Gastroesophageal sphincter (tissue), 4 donors: ENCODE measurements at regions not wholly inside any gene's neighbourhood (a gene's known extent, or its start where the extent isn't known, plus 50 kb on each side); places are given as distances from the start of the nearest gene placed in this dataset.

Experiments used
- ATAC-seq: fragments of 150-250 bp; one replicate; pipeline ENCODE4 v1.9.1; 2016; ENCODE audit warnings: mild to moderate bottlenecking, moderate library complexity
- H3K27ac ChIP-seq, 4 donors: fragments of 200-600 bp; sonication (generic) in 3 of 4; 1 replicate in 3 of 4; 2 replicates in 1 of 4; pipeline ENCODE4 v1.5.1; 2016 to 2019
- H3K27me3 ChIP-seq: fragments of 200-600 bp; sonication (generic); one replicate; pipeline ENCODE4 v1.5.1; 2019
- H3K36me3 ChIP-seq, 2 donors: fragments of 200-600 bp; sonication (generic); one replicate each; pipeline ENCODE4 v1.5.1; 2019; ENCODE audit warnings: control low read depth in 1 of 2
- H3K4me1 ChIP-seq, 3 donors: fragments of 200-600 bp; sonication (generic); 1 replicate in 2 of 3; 2 replicates in 1 of 3; pipeline ENCODE4 v1.5.1; 2016 to 2019; ENCODE audit warnings: control low read depth in 2 of 3
- H3K4me3 ChIP-seq, 2 donors: fragments of 200-600 bp; sonication (generic); one replicate each; pipeline ENCODE4 v1.5.1; 2019; ENCODE audit warnings: mild to moderate bottlenecking in 1 of 2, moderate library complexity in 1 of 2
- H3K9me3 ChIP-seq, 3 donors: fragments of 200-600 bp; sonication (generic); one replicate each; pipeline ENCODE4 v1.5.1; 2017 to 2019; ENCODE audit warnings: control low read depth in 2 of 3
- EP300 ChIP-seq: sonication (generic); formaldehyde crosslinking; IDR thresholded peaks from one replicate; pipeline ENCODE4 v1.6.1; 2017; ENCODE audit warnings: antibody characterized with exemption, mild to moderate bottlenecking
- POLR2A ChIP-seq, 2 donors: fragments of 450-650 bp; IDR thresholded peaks; one replicate each; pipeline ENCODE4 v1.6.1; 2017; ENCODE audit warnings: antibody characterized with exemption in 2 of 2, mild to moderate bottlenecking in 2 of 2, moderate library complexity in 1 of 2
- POLR2AphosphoS5 ChIP-seq: sonication (generic); formaldehyde crosslinking; IDR thresholded peaks from one replicate; pipeline ENCODE4 v1.6.1; 2017; ENCODE audit warnings: antibody characterized with exemption
- WGBS, 2 donors: methylation state at CpG; one replicate each; pipeline ENCODE4 v1.1.5; 2018; ENCODE audit warnings: low coverage in 1 of 2; 5-methylcytosine and 5-hydroxymethylcytosine counted together
- TF ChIP-seq, protein P1 (sequence below), 4 experiments: fragments of 200-600 bp in 2 of 4; fragments of 450-650 bp in 2 of 4; sonication (generic) in 1 of 4; IDR thresholded peaks; one replicate each; pipeline ENCODE4 v1.5.1; 2017 to 2019; ENCODE audit warnings: antibody characterized with exemption in 4 of 4, mild to moderate bottlenecking in 2 of 4, moderate library complexity in 2 of 4

DNA sequence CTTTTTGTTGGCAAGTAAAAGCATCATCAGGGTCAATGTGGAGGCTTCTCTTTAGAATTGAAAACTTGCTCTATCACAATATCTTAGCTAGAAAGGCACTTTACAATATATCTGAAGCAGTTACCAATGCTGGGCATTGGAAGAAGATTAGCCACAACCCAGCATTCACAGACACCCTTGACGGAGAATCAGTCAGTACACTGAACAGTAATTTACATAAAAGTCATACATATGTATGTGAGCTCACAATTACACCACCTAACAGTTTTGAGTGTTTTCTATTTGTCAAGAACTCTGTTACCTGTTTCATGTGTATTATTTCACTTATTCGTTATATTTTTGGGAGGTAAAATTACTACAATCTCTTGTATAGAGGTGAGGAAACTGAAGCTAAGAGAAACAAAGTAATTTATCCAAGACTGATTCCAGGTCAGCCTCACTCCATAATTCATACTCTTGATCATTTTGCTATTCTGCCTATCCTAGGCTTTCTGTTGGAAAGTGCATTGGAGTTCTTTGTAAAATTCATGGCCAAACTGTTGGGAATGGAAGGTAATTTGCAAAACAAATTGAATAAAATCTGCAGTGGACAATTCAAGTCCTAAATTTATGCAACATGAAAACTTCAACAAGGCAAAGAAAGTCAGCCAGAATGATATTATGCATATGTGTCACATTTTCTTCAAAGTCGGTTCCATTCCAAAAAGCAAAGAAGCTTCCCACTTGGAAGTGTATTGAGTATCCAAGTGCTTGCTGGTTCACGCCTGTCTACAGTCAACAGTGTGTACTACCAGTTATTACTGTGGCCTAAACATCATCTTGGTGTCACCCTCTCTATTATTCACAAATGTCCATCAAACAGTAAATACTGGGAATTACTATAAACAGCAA lies 223.7 kb upstream of the SEMA6D start:
- no peaks in the 10 kb centered on the region for H3K27me3 ChIP-seq
- 80 to 81% methylated on average over 4 of the region's 4 CpGs for WGBS, 2 donors
- no peaks in the 10 kb centered on the region for H3K9me3 ChIP-seq
- H3K36me3 ChIP-seq: no peaks in the 10 kb centered on the region
- ATAC-seq: no peak
- no peak overlapping the region for H3K27ac ChIP-seq
- no peaks in the 10 kb centered on the region for H3K4me1 ChIP-seq
- TF ChIP-seq, protein P1, sequence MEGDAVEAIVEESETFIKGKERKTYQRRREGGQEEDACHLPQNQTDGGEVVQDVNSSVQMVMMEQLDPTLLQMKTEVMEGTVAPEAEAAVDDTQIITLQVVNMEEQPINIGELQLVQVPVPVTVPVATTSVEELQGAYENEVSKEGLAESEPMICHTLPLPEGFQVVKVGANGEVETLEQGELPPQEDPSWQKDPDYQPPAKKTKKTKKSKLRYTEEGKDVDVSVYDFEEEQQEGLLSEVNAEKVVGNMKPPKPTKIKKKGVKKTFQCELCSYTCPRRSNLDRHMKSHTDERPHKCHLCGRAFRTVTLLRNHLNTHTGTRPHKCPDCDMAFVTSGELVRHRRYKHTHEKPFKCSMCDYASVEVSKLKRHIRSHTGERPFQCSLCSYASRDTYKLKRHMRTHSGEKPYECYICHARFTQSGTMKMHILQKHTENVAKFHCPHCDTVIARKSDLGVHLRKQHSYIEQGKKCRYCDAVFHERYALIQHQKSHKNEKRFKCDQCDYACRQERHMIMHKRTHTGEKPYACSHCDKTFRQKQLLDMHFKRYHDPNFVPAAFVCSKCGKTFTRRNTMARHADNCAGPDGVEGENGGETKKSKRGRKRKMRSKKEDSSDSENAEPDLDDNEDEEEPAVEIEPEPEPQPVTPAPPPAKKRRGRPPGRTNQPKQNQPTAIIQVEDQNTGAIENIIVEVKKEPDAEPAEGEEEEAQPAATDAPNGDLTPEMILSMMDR (IDR thresholded peaks at IDR 0.05): no peak
- TF ChIP-seq EP300 (no peak), POLR2AphosphoS5 (no peak), POLR2A (IDR thresholded peaks at IDR 0.05) (no peak)
- no peak overlapping the region for H3K4me3 ChIP-seq

DNA sequence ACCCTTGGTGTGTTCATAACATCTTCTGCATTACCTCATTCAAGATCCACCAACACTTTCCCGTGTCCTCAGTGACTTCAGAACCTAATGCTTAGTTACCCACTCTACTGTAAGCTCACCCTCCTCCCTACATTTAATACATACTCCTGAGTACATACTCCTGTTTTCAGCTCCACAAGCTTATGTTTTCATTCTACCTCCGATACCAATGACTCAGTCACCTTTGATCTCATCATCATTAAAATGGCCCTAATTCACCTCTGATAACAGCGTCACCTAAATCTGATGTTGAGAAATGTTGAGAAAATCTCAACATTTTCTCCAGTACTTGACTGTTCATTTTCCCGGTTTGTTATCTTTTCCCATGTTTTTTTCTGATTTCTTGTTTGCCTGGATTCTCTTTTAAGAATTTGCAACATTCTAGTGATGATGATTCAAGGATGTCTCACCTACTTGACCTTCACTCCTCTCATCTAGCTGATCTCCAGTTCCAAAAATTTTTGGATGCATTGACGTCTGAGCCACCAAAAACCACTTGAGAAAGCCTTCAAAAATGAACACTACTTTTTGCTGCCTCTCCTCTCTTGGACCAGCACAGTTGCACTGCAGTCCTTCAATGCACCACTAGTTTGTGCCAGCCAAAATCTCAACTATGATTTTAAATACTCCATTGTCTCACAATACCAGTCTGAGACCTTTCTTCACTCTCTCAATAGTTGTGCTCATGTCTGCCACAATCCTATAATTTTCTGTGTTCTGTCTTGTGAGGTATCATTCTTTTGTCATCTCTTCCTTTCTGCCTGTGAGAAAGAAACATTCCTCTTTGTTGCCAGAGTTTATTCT lies 220.7 kb upstream of the SEMA6D start:
- H3K4me1 ChIP-seq: no peaks in the 10 kb centered on the region
- H3K9me3 ChIP-seq: no peaks in the 10 kb centered on the region
- ATAC-seq: no peak
- no peaks in the 10 kb centered on the region for H3K36me3 ChIP-seq
- H3K27me3 ChIP-seq: no peaks in the 10 kb centered on the region
- no peak overlapping the region for H3K27ac ChIP-seq
- TF ChIP-seq EP300: no peak
- TF ChIP-seq, protein P1 (IDR thresholded peaks at IDR 0.05): no peak
- TF ChIP-seq POLR2AphosphoS5: no peak
- TF ChIP-seq POLR2A (IDR thresholded peaks at IDR 0.05): no peak
- no peak overlapping the region for H3K4me3 ChIP-seq
- 90 to 98% methylated on average over 5 of the region's 5 CpGs for WGBS, 2 donors

DNA sequence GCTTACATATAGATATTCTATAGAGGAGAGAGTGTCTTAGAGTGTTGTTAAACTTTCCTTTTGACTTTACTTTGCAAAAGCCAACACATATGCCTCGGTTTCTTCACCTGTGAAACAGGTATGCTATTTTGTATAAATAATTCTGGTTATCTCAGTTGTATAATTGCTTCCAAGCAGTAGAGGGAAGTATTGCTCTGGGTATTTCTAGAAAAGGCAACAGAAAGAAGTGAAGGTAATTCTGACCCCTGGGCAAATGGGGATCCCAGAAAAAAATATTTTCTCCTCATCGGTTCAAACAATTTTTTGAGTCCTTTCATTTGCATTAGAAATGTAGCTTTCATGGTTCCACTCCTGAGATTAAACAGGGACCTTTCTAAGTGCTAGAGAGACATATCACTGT lies 216.5 kb upstream of the SEMA6D start:
- no peak for ATAC-seq
- 57 to 80% methylated on average over 2 of the region's 2 CpGs for WGBS, 2 donors
- no peak overlapping the region for H3K4me3 ChIP-seq
- no peak overlapping the region for H3K27ac ChIP-seq
- no peaks in the 10 kb centered on the region for H3K36me3 ChIP-seq
- no peaks in the 10 kb centered on the region for H3K27me3 ChIP-seq
- TF ChIP-seq POLR2A (IDR thresholded peaks at IDR 0.05): no peak
- no peak for TF ChIP-seq EP300
- TF ChIP-seq, protein P1 (IDR thresholded peaks at IDR 0.05): no peak
- TF ChIP-seq POLR2AphosphoS5: no peak
- peaks cover under 1 to 7% (median 1%) of the 10 kb centered on the region in 3 donors for H3K4me1 ChIP-seq
- no peaks in the 10 kb centered on the region for H3K9me3 ChIP-seq

DNA sequence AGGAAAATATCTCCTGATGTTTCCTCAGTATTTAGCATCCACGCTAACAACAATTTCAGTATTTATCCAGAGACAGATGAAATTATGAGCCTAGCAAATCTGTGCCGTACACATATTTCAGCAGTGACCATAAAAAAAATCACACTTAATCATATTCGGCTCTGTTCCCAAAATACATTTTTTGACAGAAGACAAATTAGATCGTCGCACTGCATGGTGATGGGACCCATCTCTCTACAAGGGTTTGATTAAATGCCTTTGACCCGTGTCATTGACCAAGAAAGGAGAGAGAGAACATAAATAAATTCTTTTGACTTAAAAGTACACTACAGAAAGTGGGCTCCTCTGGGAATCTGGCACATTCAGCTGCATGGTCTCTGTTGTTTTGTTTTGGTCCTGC lies 215.3 kb upstream of the SEMA6D start:
- no peaks in the 10 kb centered on the region for H3K36me3 ChIP-seq
- no peak overlapping the region for H3K4me3 ChIP-seq
- no peak overlapping the region for H3K27ac ChIP-seq
- 76 to 88% methylated on average over 4 to 6 of the region's 6 CpGs for WGBS, 2 donors
- no peaks in the 10 kb centered on the region for H3K9me3 ChIP-seq
- H3K4me1 ChIP-seq: peaks cover 4 to 19% (median 4%) of the 10 kb centered on the region in 3 donors
- TF ChIP-seq, protein P1 (IDR thresholded peaks at IDR 0.05): no peak
- TF ChIP-seq POLR2A (IDR thresholded peaks at IDR 0.05): no peak
- no peak for TF ChIP-seq POLR2AphosphoS5
- TF ChIP-seq EP300: no peak
- no peaks in the 10 kb centered on the region for H3K27me3 ChIP-seq
- no peak for ATAC-seq
